BJ (cell line): ENCODE measurements at regions not wholly inside any gene's neighbourhood (a gene's known extent, or its start where the extent isn't known, plus 50 kb on each side); places are given as distances from the start of the nearest gene placed in this dataset.

ENCODE experiments used
- CTCF ChIA-PET: fragments of 350-600 bp; formaldehyde crosslinking; extraction: SDS; loops from one replicate; lab custom pipeline; 2021; ENCODE audit warnings: antibody characterized with exemption, inconsistent platforms; lab: Yijun Ruan, JAX
- POLR2A ChIA-PET: fragments of 300-600 bp; sonication (Branson Sonifier 250); formaldehyde crosslinking; extraction: SDS; loops from one replicate; lab custom pipeline; 2021; ENCODE audit warnings: antibody characterized with exemption; lab: Charles Lee
- DNase-seq: peaks from one replicate; pipeline ENCODE4 v3.0.0-alpha.2; 2011; ENCODE audit warnings: low read depth
- H3K27me3 ChIP-seq: 2 replicates; pipeline ENCODE4 v1.6.0; 2011; ENCODE audit warnings: low read length; ENCODE audit not compliant: control insufficient read depth, insufficient read depth
- H3K36me3 ChIP-seq: 2 replicates; pipeline ENCODE4 v1.5.1; 2011; ENCODE audit warnings: low read length; ENCODE audit not compliant: control insufficient read depth, insufficient read depth
- H3K4me3 ChIP-seq: 2 replicates; pipeline ENCODE4 v1.5.1; 2011; ENCODE audit warnings: low read depth, mild to moderate bottlenecking, control low read depth, low read length
- CTCF ChIP-seq: IDR thresholded peaks from 2 replicates; pipeline ENCODE4 v1.5.1; 2011; ENCODE audit warnings: low read depth, mild to moderate bottlenecking, control low read depth, inconsistent platforms, low read length, moderate library complexity; ENCODE audit not compliant: insufficient read depth

- H3K4me3 ChIP-seq = no peak overlapping the region
- H3K27me3 ChIP-seq = no peaks in the 10 kb centered on the region; the same call in 1 of the 2 replicates
- no peak for TF ChIP-seq CTCF
- POLR2A ChIA-PET = no interaction called here
- CTCF ChIA-PET = interaction anchor here (1.0 kb wide), 1 partner anchor 12 kb away, joined by 3 read pairs; no protein-coding TSS in a partner anchor
- no peaks in the 10 kb centered on the region for H3K36me3 ChIP-seq
- no peak for DNase-seq
Measured at GRCh38 chr2:65706411-65706810, 274.0 kb upstream of the SPRED2 start.

GRCh38 chr2:65701191-65701590 is 268.8 kb upstream of the SPRED2 start:
- no peak for TF ChIP-seq CTCF
- ChIA-PET POLR2A (no interaction called here), CTCF (no interaction called here)
- Histone ChIP-seq H3K4me3 (no peak overlapping the region), H3K27me3 (no peaks in the 10 kb centered on the region; the same call in 1 of the 2 replicates), H3K36me3 (no peaks in the 10 kb centered on the region)
- no peak for DNase-seq

GRCh38 chr2:65700720-65701119 is 268.3 kb upstream of the SPRED2 start:
- CTCF ChIA-PET = no interaction called here
- Histone ChIP-seq H3K4me3 (no peak overlapping the region), H3K27me3 (no peaks in the 10 kb centered on the region; the same call in 1 of the 2 replicates), H3K36me3 (no peaks in the 10 kb centered on the region)
- TF ChIP-seq CTCF = no peak
- DNase-seq = no peak
- POLR2A ChIA-PET = no interaction called here

- ChIA-PET CTCF (interaction anchor here (2.7 kb wide), 1 partner anchor 60 kb away, joined by 6 read pairs; no protein-coding TSS in a partner anchor), POLR2A (no interaction called here)
- DNase-seq = no peak
- no peak for TF ChIP-seq CTCF
- peaks cover 2% of the 10 kb centered on the region; the same call in 1 of the 2 replicates for H3K27me3 ChIP-seq
- H3K4me3 ChIP-seq = no peak overlapping the region
- no peaks in the 10 kb centered on the region for H3K36me3 ChIP-seq
Measured at GRCh38 chr2:65700004-65700651, 267.7 kb upstream of the SPRED2 start.

GRCh38 chr2:65691816-65692215 is 259.4 kb upstream of the SPRED2 start:
- Histone ChIP-seq H3K4me3 (no peak overlapping the region), H3K36me3 (no peaks in the 10 kb centered on the region), H3K27me3 (peaks cover 6% of the 10 kb centered on the region)
- no peak for DNase-seq
- ChIA-PET CTCF (no interaction called here), POLR2A (no interaction called here)
- no peak for TF ChIP-seq CTCF
